HG03457 (cell line): ENCODE measurements at regions not wholly inside any gene's neighbourhood (a gene's known extent, or its start where the extent isn't known, plus 50 kb on each side); places are given as distances from the start of the nearest gene placed in this dataset.

Source experiments
- ATAC-seq: cut with Tn5 transposase; IDR thresholded peaks from one replicate; pipeline ENCODE4 v1.9.1; 2021; ENCODE audit warnings: moderate number of reproducible peaks; ENCODE audit not compliant: unreplicated experiment

DNA sequence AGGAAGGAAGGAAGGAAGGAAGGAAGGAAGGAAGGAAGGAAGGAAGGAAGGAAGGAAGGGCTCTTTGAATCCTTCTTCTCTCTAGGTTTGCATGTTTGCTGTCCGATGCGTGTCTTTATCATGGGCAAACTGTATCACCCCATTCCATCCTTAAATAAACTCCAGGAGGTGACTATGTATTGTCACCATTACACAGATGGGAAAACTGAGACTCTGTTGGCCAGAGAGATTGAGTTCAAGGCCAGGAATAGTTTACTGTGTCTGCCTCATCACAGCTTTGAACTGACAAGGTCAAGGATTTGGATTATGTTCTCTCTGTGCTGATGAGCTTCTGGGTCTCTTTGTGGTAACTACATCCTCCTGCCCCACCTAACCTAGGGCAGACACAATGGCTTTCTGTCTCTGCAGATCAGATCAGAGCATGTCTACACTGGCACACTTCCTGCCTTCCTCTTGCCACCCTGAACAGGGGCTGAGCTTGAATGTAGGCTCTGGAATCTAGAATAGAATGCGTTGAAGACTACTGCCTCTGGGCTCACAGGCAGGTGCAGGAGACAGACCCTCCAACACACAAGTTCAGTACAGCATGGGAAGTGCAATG is 78.9 kb upstream of the MAP1LC3B2 start:
- ATAC-seq: no peak

DNA sequence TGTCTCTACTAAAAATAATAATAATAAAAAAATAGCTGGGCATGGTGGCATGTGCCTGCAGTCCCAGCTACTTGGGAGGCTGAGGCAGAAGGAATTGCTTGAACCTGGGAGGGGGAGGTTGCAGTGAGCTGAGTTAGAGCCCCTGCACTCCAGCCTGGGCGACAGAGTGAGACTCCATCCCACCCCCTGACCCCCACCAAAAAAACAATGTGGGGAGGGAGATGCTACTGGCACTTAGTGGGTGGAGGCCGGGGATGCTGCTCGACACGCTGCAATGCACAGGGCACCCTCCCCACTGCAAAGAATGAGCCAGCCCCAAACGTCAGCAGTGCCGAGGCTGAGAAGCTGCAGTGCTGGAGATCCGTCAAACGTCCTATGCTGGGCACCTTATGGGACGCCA is 77.5 kb upstream of the MAP1LC3B2 start:
- ATAC-seq: no peak

DNA sequence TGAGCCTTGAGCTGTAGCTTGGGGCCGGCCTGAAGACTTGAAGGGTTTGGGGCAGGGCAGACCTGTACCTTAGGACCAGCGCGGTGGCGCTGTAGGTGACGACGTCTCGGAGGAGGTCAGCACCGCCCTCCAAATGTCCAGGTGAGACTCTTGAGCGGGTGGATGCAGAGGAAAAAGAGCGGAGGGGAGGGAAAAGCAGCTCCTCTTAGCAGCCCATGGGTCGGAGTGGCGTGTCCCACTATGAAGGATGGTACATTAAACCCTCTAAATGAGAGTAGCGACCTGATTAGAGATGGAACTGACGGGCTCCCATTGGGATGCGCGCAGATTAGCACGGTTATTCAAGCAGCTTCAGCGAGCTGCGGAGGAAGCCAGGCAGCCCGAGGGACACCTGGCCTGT is 77.0 kb upstream of the MAP1LC3B2 start:
- no peak for ATAC-seq

DNA sequence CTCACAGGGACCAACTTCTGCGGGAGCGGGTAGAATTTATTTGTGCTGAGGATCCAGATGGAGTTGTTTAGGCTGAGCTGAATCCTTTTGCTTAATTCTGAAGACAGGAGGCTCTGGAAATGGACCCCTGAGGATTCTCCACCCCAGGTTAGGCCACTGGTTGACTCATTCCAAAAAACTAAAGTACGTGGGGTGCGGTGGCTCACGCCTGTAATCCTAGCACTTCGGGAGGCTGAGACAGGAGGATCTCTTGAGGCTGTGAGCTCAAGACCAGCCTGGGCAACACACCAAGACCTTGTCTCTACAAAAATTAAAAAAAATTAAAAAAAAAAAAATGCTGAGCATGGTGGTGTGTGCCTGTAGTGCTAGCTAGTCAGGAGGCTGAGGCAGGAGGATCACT is 76.3 kb upstream of the MAP1LC3B2 start:
- ATAC-seq: no peak

DNA sequence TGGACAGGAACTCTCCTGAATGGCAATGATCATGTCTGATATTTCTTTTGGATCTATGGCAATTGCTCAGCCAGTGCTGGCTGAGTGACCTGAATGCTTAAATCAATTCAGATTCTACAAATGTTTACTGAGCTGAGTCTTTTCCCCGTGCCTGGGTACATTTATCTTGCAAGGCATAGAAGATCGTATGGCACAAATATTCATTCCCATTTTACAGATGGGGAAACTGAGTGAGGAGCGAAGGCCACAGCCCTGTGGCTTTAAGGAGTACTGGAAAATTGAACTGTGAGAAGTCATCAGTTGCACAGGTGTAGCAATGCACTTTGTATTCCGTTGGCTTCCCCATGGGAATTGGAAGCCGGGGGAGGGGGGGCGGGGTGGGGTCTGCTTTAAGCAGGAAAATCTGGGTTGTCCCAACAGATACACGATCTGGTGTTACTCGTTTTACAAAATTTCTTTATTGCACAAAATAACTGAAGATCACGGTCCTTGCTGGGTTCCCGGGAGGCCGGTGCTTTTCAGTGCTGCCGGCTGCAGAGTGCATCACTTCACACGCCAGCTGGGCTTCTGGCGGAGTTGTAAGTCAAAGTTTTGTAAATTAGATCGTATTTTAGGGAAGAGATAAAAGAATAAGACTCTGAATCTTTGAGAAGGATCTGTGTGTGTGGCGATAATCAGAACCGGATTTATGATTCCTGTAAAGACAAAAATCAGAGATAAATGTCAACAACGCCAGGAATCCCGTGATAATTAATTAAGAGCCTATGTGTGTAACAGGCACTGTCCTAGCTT is 75.0 kb upstream of the MAP1LC3B2 start:
- no peak for ATAC-seq

DNA sequence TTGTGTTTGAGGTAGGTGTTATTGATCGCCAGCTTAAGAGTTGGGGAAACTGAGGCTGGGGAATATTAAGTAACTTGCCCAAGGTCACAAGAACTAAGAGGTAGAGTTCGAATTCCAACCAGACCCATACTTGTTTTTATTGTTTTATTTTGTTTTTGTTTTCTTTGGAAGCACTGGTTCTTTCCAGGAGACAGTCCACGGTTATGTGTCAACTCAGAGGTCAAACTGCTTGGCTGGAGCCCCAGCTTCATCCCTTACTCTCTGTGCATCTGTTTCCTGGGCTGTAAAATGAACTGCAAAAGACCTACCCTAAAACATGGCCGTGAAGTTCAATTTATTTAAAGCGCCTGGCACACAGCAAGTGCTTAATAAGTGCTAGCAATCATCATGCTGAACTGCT is 74.4 kb upstream of the MAP1LC3B2 start:
- ATAC-seq: no peak

- ATAC-seq: no peak
Observed at GRCh38 chr12:116489116-116489515, 70.1 kb upstream of the MAP1LC3B2 start.

DNA sequence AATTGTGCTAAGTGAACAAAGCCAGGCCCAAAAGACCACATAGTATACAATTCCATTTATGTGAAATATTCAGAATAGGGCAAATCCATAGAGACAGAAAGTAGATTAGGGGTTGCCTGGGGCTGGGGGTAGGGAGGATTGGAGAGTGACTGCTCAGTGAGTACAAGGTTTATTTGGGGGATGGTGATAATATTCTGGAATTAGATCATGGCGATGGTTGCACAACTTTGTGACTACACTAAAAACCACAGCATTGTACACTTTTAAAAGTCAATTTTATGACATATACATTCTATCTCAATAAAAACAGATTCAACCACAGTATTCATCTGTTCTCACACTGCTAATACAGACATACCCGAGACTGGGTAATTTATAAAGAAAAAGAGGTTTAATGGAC is 68.7 kb upstream of the MAP1LC3B2 start:
- no peak for ATAC-seq

DNA sequence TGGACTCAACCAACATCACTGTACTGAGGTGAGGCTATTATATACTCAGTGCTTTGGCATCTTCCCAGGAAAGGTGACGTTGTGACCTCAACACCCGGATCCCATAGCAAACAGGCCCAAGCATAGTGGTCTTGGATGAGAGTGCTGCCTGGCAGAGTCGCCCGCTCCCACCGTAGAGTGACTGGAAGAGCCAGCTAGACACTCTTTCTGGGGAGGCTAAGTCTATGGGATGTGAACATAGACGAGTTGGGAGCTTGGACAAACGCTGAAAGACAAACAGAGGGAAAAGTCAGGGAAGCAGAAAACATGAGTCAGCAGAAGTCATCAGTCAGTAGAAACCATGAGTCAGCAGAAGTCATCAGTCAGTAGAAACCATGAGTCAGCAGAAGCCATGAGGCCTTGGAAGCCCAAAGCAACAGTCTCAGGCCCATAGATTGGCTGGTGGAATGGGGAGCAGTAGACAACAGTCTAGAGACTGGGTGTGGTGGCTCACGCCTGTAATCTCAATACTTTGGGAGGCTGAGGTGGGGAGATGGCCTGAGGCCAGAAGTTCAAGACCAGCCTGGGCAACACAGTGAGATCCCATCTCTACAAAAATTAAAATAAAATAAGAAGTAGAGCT is 66.4 kb upstream of the MAP1LC3B2 start:
- no peak for ATAC-seq

DNA sequence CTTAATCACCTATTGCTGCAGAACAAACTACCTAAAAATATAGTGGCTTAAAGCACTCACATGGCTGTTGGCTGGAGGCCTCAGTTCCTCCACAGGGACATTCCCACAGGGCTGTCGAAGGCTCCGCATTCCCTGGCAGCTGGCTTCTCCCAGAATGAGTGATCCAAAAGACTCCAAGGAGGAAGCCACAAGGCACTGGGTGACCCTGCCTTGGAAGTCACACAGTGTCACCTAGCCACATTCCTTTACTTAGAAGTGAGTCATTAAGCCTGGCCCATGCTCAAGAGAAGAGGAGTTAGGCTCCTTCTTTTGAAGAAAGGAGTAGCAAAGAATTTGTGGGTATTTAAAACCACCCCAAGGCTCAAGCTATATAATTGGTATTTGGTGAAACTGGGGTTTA is 63.9 kb upstream of the MAP1LC3B2 start:
- no peak for ATAC-seq

- ATAC-seq: no peak
Observed at GRCh38 chr12:116497051-116497591, 62.1 kb upstream of the MAP1LC3B2 start.

DNA sequence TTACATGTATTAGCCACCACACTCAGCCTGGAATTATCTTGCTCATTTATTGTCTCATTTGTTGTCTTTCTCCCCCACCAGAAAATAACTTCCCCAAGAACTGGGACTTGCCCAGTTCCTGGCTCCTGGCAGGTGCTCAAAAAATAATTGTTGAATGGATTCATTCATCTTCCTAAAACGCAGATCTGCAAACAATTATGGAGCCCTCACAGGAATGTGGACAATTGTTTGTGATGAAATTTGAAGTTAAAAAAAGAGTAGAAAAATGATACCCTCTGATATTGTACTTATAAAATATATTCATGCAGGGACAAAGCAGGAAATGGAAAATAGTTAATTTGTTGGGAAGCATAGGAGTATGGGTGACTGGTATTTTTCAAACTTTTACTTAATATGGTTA is 60.7 kb upstream of the MAP1LC3B2 start:
- no peak for ATAC-seq

- no peak for ATAC-seq
Observed at GRCh38 chr12:116502141-116502725, 56.9 kb upstream of the MAP1LC3B2 start.

DNA sequence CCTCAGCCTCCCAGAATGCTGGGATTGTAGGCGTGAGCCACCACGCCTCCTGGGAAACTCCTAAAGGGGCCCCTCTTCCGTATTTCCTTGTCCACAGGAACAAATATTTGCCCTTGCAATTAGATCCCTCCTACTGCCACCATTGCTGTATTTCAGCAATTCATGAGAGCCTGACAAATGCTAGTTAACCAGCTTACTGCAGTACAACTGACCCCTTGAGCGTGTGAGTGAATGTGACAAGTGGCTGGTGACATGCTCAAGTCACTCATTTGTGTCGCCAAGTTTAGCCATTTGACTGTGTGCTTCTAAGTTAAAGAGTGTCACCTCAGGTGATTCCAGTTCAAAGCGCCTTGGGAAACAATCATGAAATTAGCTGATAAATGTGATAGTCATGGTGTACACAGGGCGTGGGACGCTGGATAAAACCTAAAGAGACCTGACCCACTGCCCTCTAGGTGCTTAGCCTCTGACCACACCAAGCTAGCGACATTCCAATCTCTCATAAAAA is 56.1 kb upstream of the MAP1LC3B2 start:
- no peak for ATAC-seq

DNA sequence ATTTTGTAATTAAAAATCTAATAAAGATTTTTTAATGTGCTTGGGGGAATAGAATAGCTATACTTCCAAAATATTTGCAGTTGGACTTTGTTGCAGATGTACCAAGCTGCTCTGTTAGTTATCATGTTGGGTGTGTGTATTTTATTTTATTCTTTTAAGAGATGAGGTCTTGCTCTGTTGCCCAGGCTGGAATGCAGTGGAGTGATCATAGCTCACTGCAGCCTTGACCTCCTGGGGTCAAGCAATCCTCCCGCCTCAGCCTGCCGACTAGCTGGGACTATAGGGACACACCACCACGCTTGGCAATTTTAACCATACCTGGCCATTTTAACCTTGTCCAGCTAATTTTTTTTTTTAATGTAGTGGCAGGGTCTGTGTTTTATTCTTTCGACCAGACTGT is 54.7 kb upstream of the MAP1LC3B2 start:
- no peak for ATAC-seq

DNA sequence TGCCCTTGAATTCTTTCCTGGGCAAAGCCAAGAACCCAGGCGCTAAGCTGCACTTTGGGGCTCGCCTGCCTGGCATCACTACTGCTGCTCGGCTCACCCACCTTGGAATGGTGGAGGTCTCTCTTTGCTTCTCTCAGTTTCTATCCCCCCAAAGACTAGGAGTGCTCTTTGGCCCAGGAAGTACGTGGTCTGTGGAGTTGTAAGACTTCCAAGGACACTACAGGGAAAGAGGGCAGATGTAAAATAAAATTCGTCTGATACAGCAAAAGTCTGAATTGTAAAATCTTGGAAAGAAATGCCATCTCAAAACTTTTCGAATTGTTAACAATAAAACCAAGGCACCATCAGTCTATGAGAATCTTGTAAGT is 52.5 kb upstream of the MAP1LC3B2 start:
- ATAC-seq: no peak

DNA sequence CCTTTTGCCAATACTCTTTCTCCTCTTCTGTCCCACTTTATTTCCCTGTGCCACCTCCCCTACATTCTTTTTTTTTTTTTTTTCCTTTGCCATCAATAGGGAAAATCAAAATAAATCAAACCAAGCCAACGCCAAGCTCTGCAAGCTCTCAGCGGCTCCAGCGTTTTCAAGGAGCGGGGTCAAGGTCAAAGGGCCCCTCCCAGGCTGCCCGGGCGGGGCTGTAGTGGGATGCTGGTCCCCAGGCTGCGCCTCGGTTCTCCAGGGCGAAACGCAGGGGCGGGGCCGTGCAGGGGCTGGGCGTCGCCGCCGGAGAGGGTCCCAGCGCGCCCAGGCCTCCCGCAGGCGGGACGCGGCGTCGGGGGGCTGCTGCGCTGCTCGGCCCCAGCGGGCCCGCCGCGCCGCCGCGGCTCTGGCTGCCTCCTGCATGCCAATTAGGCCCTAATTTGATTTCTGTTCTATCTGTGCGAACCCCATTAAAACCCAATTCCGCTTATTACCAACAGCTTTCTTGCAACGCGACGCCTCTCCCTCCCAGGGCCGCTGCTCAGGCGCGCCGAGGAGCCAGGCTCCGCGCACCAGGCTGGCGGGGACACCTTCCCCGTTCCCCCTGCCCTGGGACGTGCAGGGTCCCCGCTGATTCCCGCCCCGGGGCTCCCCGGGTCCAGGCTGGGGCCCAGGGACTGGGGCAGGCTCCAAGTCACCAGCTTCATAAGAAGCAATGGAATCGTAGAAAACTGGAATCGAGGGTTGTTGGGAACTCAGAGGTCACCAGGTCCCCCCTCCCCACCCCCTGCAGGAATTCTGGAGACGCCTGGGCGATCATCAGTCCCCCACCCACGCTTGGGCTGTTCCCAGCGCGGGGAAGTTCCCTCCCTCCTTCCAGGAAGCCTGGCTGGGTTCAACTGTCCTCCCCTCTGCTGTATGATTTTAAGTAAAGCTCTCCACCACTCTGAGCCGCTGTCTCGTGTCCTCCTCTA is 50.7 kb upstream of the MAP1LC3B2 start:
- no peak for ATAC-seq
